Natural killer cell (primary cell): ENCODE measurements at regions not wholly inside any gene's neighbourhood (a gene's known extent, or its start where the extent isn't known, plus 50 kb on each side); places are given as distances from the start of the nearest gene placed in this dataset.

Source experiments
- ATAC-seq, 3 donors: fragments of 150-1000 bp in 2 of 3; fragments of 200-7000 bp in 1 of 3; cut with Tn5 transposase; 1 replicate in 1 of 3; 2 replicates in 2 of 3; pipeline ENCODE4 v1.10.0; 2021; ENCODE audit warnings: mild to moderate bottlenecking in 2 of 3, moderate library complexity in 2 of 3
- DNase-seq, 2 donors: peaks; one replicate each; pipeline versions ENCODE4 v3.0.0 to v3.0.0-alpha.2; 2013 to 2021; ENCODE audit warnings: mixed read lengths in 1 of 2
- H3K27ac ChIP-seq: one replicate; pipeline ENCODE4 v1.5.1; 2013; ENCODE audit warnings: mild to moderate bottlenecking, low read length
- H3K27me3 ChIP-seq: one replicate; pipeline ENCODE4 v1.6.1; 2013; ENCODE audit warnings: low read length; ENCODE audit not compliant: control insufficient read depth, insufficient read depth
- H3K36me3 ChIP-seq: one replicate; pipeline ENCODE4 v1.6.1; 2013; ENCODE audit warnings: low read length; ENCODE audit not compliant: control insufficient read depth, insufficient read depth
- H3K4me1 ChIP-seq: one replicate; pipeline ENCODE4 v1.6.1; 2013; ENCODE audit warnings: low read length; ENCODE audit not compliant: control insufficient read depth, insufficient read depth
- H3K4me3 ChIP-seq: one replicate; pipeline ENCODE4 v1.5.1; 2013; ENCODE audit warnings: low read length
- H3K9me3 ChIP-seq: one replicate; pipeline ENCODE4 v1.6.1; 2013; ENCODE audit warnings: low read length; ENCODE audit not compliant: control insufficient read depth, insufficient read depth
- H3K27ac Mint-ChIP-seq, 2 donors: one replicate each; pipeline ENCODE4 v1.8.0; 2022; ENCODE audit warnings: mild to moderate bottlenecking in 2 of 2, mixed read lengths in 2 of 2, moderate library complexity in 1 of 2
- H3K27me3 Mint-ChIP-seq, 2 donors: one replicate each; pipeline ENCODE4 v1.8.0; 2022; ENCODE audit warnings: low read depth in 2 of 2, mixed read lengths in 2 of 2
- H3K36me3 Mint-ChIP-seq: one replicate; pipeline ENCODE4 v1.8.0; 2022; ENCODE audit warnings: mixed read lengths
- H3K4me1 Mint-ChIP-seq, 2 donors: one replicate each; pipeline ENCODE4 v1.8.0; 2022; ENCODE audit warnings: mixed read lengths in 2 of 2
- H3K4me3 Mint-ChIP-seq: one replicate; pipeline ENCODE4 v1.8.0; 2022; ENCODE audit warnings: mild to moderate bottlenecking, moderate library complexity, mixed read lengths
- H3K9me3 Mint-ChIP-seq, 2 donors: one replicate each; pipeline ENCODE4 v1.8.0; 2022; ENCODE audit warnings: mixed read lengths in 2 of 2
- WGBS: methylation state at CpG from one replicate; pipeline ENCODE4 v1.1.7; 2013; ENCODE audit warnings: missing lambda C conversion rate; ENCODE audit not compliant: insufficient coverage; 5-methylcytosine and 5-hydroxymethylcytosine counted together
- intact Hi-C: fragments of 100-400 bp; cut with micrococcal nuclease; formaldehyde crosslinking; loops from one replicate; pipeline ENCODE4 v1.14.2; 2022
- TF ChIP-seq, protein P1 (sequence below): fragments of 200-600 bp; IDR thresholded peaks from one replicate; pipeline ENCODE4 v1.8.0; 2022; ENCODE audit warnings: antibody characterized with exemption

DNA sequence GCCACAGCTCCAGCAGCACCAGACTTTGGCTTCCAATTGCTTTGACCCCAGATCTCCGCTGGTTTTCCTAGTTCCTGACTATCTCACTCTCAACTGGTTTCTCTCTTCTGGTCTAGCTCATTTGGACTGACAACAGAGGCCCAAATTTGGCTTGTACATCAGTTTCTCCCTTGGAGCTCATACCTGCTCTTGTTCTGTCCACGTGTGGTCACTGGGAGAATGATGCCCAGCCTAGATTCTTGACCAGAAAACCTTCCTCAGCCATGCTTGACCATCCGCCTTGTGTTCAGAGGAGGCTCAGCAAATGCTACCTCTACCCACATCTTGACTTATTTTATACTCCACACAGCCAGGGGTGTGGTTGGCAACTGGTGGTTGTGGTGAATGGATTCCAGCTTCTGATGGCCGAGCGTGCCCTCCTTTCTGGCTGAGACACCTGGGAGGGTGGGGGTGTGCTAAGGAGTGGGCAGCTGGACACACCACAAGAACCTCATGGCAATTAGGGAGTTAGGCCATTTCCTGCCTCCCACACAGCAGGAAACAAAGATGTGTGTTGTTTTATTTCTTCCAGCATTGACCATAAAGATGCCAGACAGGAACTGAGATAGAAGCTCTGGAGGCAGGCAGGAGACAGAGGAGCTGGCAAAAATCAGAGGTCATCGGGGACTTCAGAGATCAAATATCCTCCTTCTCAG lies 93.8 kb upstream of the FAM20A start:
- Histone ChIP-seq H3K9me3 (no peaks in the 10 kb centered on the region), H3K27me3 (no peaks in the 10 kb centered on the region), H3K4me1 (no peaks in the 10 kb centered on the region), H3K4me3 (no peak overlapping the region), H3K27ac (no peak overlapping the region), H3K36me3 (no peaks in the 10 kb centered on the region)
- intact Hi-C loops = no loop called here
- DNase-seq (no peak), ATAC-seq (no peak)
- no peaks in the 10 kb centered on the region for H3K36me3 Mint-ChIP-seq
- H3K4me1 Mint-ChIP-seq = no peaks in the 10 kb centered on the region
- 59% methylated on average over 6 of the region's 6 CpGs for WGBS
- H3K27ac Mint-ChIP-seq = no peak overlapping the region
- no peaks in the 10 kb centered on the region for H3K9me3 Mint-ChIP-seq
- no peak overlapping the region for H3K4me3 Mint-ChIP-seq
- TF ChIP-seq, protein P1, sequence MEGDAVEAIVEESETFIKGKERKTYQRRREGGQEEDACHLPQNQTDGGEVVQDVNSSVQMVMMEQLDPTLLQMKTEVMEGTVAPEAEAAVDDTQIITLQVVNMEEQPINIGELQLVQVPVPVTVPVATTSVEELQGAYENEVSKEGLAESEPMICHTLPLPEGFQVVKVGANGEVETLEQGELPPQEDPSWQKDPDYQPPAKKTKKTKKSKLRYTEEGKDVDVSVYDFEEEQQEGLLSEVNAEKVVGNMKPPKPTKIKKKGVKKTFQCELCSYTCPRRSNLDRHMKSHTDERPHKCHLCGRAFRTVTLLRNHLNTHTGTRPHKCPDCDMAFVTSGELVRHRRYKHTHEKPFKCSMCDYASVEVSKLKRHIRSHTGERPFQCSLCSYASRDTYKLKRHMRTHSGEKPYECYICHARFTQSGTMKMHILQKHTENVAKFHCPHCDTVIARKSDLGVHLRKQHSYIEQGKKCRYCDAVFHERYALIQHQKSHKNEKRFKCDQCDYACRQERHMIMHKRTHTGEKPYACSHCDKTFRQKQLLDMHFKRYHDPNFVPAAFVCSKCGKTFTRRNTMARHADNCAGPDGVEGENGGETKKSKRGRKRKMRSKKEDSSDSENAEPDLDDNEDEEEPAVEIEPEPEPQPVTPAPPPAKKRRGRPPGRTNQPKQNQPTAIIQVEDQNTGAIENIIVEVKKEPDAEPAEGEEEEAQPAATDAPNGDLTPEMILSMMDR = no peak
- peaks cover 7 to 25% of the 10 kb centered on the region in 2 donors for H3K27me3 Mint-ChIP-seq

- H3K36me3 Mint-ChIP-seq = no peaks in the 10 kb centered on the region
Measured at GRCh38 chr17:68693896-68694295, 92.7 kb upstream of the FAM20A start.

GRCh38 chr17:68693466-68693865 lies 92.3 kb upstream of the FAM20A start:
- H3K27me3 ChIP-seq = no peaks in the 10 kb centered on the region
- Mint-ChIP-seq H3K27me3 (peaks cover 9 to 29% of the 10 kb centered on the region in 2 donors), H3K36me3 (no peaks in the 10 kb centered on the region), H3K4me1 (no peaks in the 10 kb centered on the region), H3K4me3 (no peak overlapping the region), H3K27ac (no peak overlapping the region), H3K9me3 (no peaks in the 10 kb centered on the region)
- 78% methylated on average over 1 of the region's 1 CpG for WGBS
- no peak overlapping the region for H3K27ac ChIP-seq
- H3K4me3 ChIP-seq = no peak overlapping the region
- no peak for DNase-seq
- no peaks in the 10 kb centered on the region for H3K9me3 ChIP-seq
- TF ChIP-seq, protein P1 = no peak
- no peaks in the 10 kb centered on the region for H3K4me1 ChIP-seq
- no peaks in the 10 kb centered on the region for H3K36me3 ChIP-seq
- ATAC-seq = no peak
- intact Hi-C loops = no loop called here

More at GRCh38 chr17:68693896-68694295, 92.7 kb upstream of the FAM20A start:
- Histone ChIP-seq H3K36me3 (no peaks in the 10 kb centered on the region), H3K4me3 (no peak overlapping the region), H3K27ac (no peak overlapping the region), H3K27me3 (no peaks in the 10 kb centered on the region), H3K4me1 (no peaks in the 10 kb centered on the region), H3K9me3 (no peaks in the 10 kb centered on the region)
- Mint-ChIP-seq H3K9me3 (no peaks in the 10 kb centered on the region), H3K4me1 (no peaks in the 10 kb centered on the region), H3K27ac (no peak overlapping the region), H3K4me3 (no peak overlapping the region), H3K27me3 (peaks cover 7 to 25% of the 10 kb centered on the region in 2 donors)
- WGBS = 90% methylated on average over 8 of the region's 8 CpGs
- intact Hi-C loops = no loop called here
- DNase-seq (no peak), ATAC-seq (no peak)
- TF ChIP-seq, protein P1 = no peak
